Activated B cell treated with CpG ODN at 0.5 μM for 24 hours (primary cell): ENCODE measurements at regions not wholly inside any gene's neighbourhood (a gene's known extent, or its start where the extent isn't known, plus 50 kb on each side); places are given as distances from the start of the nearest gene placed in this dataset.
"Not testable (repeated sequence)": the region's sequence is repeated elsewhere in the genome, so short reads cannot be mapped to it uniquely, and the experiment has no call there.

ENCODE experiments used
- ATAC-seq: fragments of 200-7000 bp; cut with Tn5 transposase; one replicate; pipeline ENCODE4 v1.10.0; 2021; ENCODE audit warnings: low read depth, mild to moderate bottlenecking, moderate library complexity
- CTCF ChIA-PET: fragments of 350-600 bp; sonication (Branson Sonifier 250); formaldehyde crosslinking; loops from one replicate; lab custom pipeline; 2021; ENCODE audit warnings: antibody characterized with exemption; lab: Charles Lee
- POLR2A ChIA-PET: fragments of 350-600 bp; sonication (Branson Sonifier 250); formaldehyde crosslinking; loops from one replicate; lab custom pipeline; 2021; ENCODE audit warnings: antibody characterized with exemption; lab: Charles Lee
- DNase-seq: peaks from one replicate; pipeline ENCODE4 v3.0.0; 2022
- H3K27ac Mint-ChIP-seq: one replicate; pipeline ENCODE4 v1.8.0; 2020; ENCODE audit warnings: mixed read lengths
- H3K27me3 Mint-ChIP-seq: one replicate; pipeline ENCODE4 v1.8.0; 2021; ENCODE audit warnings: mixed read lengths
- H3K36me3 Mint-ChIP-seq: one replicate; pipeline ENCODE4 v1.8.0; 2021; ENCODE audit warnings: low read depth, mixed read lengths
- H3K4me1 Mint-ChIP-seq: one replicate; pipeline ENCODE4 v1.8.0; 2021; ENCODE audit warnings: mixed read lengths
- H3K4me3 Mint-ChIP-seq: one replicate; pipeline ENCODE4 v1.8.0; 2020; ENCODE audit warnings: mild to moderate bottlenecking, mixed read lengths
- H3K9me3 Mint-ChIP-seq: one replicate; pipeline ENCODE4 v1.8.0; 2020; ENCODE audit warnings: mixed read lengths
- intact Hi-C: fragments of 100-400 bp; cut with micrococcal nuclease; formaldehyde crosslinking; loops from one replicate; pipeline ENCODE4 v1.15.1; 2024
- TF ChIP-seq, protein P1 (sequence below): fragments of 200-600 bp; IDR thresholded peaks from one replicate; pipeline ENCODE4 v1.8.0; 2022; ENCODE audit warnings: antibody characterized with exemption, mild to moderate bottlenecking

DNA sequence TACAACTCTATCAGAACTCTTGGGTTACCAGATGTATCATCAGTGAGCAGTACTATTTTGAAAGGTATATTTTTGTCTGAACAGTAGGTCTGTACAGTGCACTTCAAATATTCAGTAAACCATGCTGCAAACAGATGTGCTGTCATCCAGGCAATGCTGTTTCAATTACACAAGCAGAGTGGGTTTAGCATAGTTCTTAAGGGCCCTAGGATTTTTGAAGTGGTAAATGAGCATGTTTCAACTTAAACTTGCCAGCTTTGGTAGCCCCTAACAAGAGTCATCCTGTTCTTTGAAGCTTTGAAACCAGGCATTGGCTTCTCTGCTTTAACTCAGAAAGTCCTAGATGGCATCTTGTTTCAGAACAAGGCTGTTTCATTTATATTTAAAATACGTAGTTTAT, 1519.9 kb downstream of the SUCLG1 start:
- H3K27me3 Mint-ChIP-seq: no peaks in the 10 kb centered on the region
- no peak overlapping the region for H3K27ac Mint-ChIP-seq
- ATAC-seq: no peak
- TF ChIP-seq, protein P1, sequence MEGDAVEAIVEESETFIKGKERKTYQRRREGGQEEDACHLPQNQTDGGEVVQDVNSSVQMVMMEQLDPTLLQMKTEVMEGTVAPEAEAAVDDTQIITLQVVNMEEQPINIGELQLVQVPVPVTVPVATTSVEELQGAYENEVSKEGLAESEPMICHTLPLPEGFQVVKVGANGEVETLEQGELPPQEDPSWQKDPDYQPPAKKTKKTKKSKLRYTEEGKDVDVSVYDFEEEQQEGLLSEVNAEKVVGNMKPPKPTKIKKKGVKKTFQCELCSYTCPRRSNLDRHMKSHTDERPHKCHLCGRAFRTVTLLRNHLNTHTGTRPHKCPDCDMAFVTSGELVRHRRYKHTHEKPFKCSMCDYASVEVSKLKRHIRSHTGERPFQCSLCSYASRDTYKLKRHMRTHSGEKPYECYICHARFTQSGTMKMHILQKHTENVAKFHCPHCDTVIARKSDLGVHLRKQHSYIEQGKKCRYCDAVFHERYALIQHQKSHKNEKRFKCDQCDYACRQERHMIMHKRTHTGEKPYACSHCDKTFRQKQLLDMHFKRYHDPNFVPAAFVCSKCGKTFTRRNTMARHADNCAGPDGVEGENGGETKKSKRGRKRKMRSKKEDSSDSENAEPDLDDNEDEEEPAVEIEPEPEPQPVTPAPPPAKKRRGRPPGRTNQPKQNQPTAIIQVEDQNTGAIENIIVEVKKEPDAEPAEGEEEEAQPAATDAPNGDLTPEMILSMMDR: no peak
- H3K4me3 Mint-ChIP-seq: no peak overlapping the region
- H3K36me3 Mint-ChIP-seq: no peaks in the 10 kb centered on the region
- ChIA-PET POLR2A (no interaction called here), CTCF (no interaction called here)
- DNase-seq: no peak
- H3K4me1 Mint-ChIP-seq: no peaks in the 10 kb centered on the region
- peaks cover 2% of the 10 kb centered on the region for H3K9me3 Mint-ChIP-seq
- intact Hi-C loops: no loop called here

DNA sequence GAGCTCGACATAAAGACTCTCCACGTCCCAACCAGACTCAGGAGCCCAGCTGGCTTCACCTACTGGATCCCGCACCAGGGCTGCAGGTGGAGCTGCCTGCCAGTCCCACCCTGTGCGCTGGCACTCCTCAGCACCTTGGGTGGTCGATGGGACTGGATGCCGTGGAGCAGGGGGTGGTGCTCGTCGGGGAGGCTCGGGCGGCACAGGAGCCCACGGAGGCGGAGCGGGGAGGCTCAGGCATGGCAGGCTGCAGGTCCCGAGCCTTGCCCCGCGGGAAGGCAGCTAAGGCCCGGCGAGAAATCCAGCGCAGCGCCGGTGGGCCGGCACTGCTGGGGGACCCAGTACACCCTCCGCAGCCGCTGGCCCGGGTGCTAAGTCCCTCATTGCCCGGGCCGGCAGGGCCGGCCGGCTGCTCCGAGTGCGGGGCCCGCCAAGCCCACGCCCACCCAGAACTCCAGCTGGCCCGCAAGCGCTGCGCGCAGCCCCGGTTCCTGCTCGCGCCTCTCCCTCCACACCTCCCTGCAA, 1520.7 kb downstream of the SUCLG1 start:
- ATAC-seq, H3K27ac Mint-ChIP-seq, H3K9me3 Mint-ChIP-seq, POLR2A ChIA-PET, H3K4me3 Mint-ChIP-seq, H3K27me3 Mint-ChIP-seq, intact Hi-C loops, CTCF ChIA-PET, H3K4me1 Mint-ChIP-seq, H3K36me3 Mint-ChIP-seq, DNase-seq: not testable (repeated sequence)

DNA sequence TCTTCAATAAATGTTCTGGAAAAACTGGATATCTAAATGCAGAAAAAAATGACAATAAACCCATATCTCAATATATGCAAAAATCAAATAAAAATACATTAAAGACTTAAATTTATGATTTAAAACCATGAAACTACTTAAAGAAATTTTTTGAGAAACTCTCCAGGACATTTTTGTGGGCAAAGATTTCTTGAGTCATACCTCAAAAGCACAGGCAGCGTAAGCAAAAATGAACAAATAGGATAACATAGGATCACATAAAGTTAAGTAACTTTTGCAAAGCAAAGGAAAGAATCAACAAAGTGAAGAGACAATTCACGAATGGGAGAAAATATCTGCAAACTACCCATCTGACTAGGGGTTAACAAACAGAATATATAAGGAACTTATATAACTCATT, 1545.5 kb downstream of the SUCLG1 start:
- POLR2A ChIA-PET: no interaction called here
- H3K36me3 Mint-ChIP-seq: no peaks in the 10 kb centered on the region
- DNase-seq (no peak), ATAC-seq (no peak)
- TF ChIP-seq, protein P1: no peak
- CTCF ChIA-PET: no interaction called here
- peaks cover 6% of the 10 kb centered on the region for H3K9me3 Mint-ChIP-seq
- no peak overlapping the region for H3K4me3 Mint-ChIP-seq
- intact Hi-C loops: no loop called here
- no peaks in the 10 kb centered on the region for H3K4me1 Mint-ChIP-seq
- H3K27me3 Mint-ChIP-seq: no peaks in the 10 kb centered on the region
- no peak overlapping the region for H3K27ac Mint-ChIP-seq

DNA sequence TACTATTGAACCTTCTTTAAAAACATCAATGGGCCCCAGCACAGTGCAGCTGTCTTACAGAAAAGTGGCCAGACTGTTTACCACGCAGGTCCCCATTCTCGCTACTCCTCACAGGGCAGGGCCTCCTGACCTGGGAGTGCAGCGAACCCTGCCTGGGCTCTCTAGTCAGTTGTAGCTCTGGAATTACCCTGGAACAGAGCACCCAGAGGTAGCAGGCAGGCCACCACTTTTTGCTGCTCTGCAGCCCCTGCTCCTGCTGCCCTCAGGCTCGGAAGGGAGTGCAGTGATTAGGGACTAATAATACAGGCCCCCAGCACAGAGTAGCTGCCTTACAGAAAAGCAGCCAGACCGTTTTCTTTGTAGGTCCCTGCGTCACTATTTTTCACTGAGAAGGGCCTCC, 1563.0 kb downstream of the SUCLG1 start:
- POLR2A ChIA-PET: no interaction called here
- intact Hi-C loops: no loop called here
- ATAC-seq (no peak), DNase-seq (no peak)
- no peaks in the 10 kb centered on the region for H3K9me3 Mint-ChIP-seq
- CTCF ChIA-PET: no interaction called here
- H3K27me3 Mint-ChIP-seq: no peaks in the 10 kb centered on the region
- no peak overlapping the region for H3K27ac Mint-ChIP-seq
- H3K36me3 Mint-ChIP-seq: no peaks in the 10 kb centered on the region
- H3K4me1 Mint-ChIP-seq: no peaks in the 10 kb centered on the region
- H3K4me3 Mint-ChIP-seq: no peak overlapping the region
- TF ChIP-seq, protein P1: no peak

DNA sequence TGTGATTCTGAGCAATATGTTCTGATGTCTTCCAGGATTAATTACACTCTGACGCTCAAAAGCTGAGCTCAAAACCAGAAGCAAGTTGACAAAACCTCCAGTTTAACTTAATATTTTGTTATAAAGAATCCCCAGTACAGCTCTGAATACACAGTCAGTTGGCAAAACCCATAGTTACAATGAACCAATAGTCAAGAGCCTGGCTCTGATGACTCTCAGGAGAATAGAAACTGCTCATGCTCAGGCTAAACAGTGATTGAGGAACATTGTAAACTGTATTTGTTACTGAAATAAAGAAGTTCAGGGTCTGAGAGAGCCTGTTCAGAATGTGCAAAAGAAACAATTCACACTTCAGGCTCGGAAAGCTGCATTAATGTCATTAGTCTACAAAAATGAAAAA, 1565.9 kb downstream of the SUCLG1 start:
- CTCF ChIA-PET: no interaction called here
- H3K27me3 Mint-ChIP-seq: no peaks in the 10 kb centered on the region
- H3K36me3 Mint-ChIP-seq: no peaks in the 10 kb centered on the region
- H3K9me3 Mint-ChIP-seq: no peaks in the 10 kb centered on the region
- POLR2A ChIA-PET: no interaction called here
- no peak for DNase-seq
- no peak overlapping the region for H3K4me3 Mint-ChIP-seq
- H3K27ac Mint-ChIP-seq: no peak overlapping the region
- no peaks in the 10 kb centered on the region for H3K4me1 Mint-ChIP-seq
- TF ChIP-seq, protein P1: no peak
- intact Hi-C loops: no loop called here
- no peak for ATAC-seq

DNA sequence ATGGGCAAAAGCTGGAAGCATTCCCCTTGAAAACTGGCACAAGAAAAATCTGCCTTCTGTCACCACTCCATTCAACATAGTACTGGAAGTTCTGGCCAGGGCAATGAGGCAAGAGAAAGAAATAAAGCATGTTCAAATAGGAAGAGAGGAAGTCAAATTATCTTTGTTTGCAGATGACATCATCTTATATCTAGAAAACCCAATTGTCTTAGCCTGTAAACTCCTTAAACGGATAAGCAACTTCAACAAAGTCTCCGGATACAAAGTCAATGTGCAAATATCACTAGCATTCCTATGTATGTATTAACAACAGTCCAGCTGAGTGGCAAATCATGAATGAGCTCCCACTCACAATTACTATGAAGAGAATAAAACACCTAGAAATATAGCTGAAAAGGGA, 1579.3 kb downstream of the SUCLG1 start:
- DNase-seq (no peak), ATAC-seq (no peak)
- Mint-ChIP-seq H3K27me3 (no peaks in the 10 kb centered on the region), H3K9me3 (peaks cover 6% of the 10 kb centered on the region), H3K4me1 (no peaks in the 10 kb centered on the region), H3K4me3 (no peak overlapping the region), H3K36me3 (no peaks in the 10 kb centered on the region), H3K27ac (no peak overlapping the region)
- ChIA-PET CTCF (no interaction called here), POLR2A (no interaction called here)
- intact Hi-C loops: no loop called here
- TF ChIP-seq, protein P1: no peak
